ENCODE measurements at regions not wholly inside any gene's neighbourhood (a gene's known extent, or its start where the extent isn't known, plus 50 kb on each side); places are given as distances from the start of the nearest gene placed in this dataset.

GRCh38 chr2:176562359-176563078 is 293.3 kb downstream of the MTX2 start:
- TF ChIP-seq, protein P1, sequence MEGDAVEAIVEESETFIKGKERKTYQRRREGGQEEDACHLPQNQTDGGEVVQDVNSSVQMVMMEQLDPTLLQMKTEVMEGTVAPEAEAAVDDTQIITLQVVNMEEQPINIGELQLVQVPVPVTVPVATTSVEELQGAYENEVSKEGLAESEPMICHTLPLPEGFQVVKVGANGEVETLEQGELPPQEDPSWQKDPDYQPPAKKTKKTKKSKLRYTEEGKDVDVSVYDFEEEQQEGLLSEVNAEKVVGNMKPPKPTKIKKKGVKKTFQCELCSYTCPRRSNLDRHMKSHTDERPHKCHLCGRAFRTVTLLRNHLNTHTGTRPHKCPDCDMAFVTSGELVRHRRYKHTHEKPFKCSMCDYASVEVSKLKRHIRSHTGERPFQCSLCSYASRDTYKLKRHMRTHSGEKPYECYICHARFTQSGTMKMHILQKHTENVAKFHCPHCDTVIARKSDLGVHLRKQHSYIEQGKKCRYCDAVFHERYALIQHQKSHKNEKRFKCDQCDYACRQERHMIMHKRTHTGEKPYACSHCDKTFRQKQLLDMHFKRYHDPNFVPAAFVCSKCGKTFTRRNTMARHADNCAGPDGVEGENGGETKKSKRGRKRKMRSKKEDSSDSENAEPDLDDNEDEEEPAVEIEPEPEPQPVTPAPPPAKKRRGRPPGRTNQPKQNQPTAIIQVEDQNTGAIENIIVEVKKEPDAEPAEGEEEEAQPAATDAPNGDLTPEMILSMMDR (conservative IDR thresholded peaks at IDR 0.05; ENCODE audit: low read depth, low read length): no peak
- no peak for DNase-seq (ENCODE audit: low read depth)
- H3K4me3 ChIP-seq (ENCODE audit: low read depth, low read length): no peak overlapping the region

DNA sequence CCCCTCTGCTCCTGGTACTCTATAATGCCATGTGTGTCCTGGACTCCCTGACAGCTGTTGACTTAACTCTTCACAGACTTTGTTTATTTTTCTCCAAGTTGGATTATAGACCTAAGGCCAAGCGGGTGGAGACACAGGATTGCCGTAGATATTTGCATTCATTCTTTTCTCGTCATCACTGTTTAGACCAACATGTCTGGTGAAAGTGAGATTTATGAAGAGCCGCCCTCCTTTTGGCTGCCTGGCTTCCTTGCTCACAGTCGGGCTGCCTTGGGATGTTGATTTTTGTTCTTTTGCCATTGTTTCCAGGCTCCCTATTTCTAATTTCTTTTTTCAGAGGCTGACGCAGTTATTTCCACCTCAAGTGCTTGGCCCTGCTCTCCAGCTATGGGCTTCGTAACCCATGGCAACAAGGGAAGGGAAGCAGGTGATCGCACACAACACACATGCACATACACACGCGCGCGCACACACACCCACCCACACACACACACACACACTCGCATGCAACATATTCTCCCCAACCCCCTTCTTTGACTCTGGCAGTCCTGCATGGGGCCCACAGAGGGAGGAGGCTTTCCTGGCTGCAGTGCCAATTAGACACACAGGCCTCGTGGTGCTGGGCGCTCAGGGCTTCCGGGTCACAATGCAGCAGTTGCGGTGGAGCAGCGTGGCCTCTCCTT is 296.5 kb downstream of the MTX2 start:
- no peak for DNase-seq (ENCODE audit: low read depth)
- H3K4me3 ChIP-seq (ENCODE audit: low read depth, low read length): no peak overlapping the region
- TF ChIP-seq, protein P1 (conservative IDR thresholded peaks at IDR 0.05; ENCODE audit: low read depth, low read length): no peak

DNA sequence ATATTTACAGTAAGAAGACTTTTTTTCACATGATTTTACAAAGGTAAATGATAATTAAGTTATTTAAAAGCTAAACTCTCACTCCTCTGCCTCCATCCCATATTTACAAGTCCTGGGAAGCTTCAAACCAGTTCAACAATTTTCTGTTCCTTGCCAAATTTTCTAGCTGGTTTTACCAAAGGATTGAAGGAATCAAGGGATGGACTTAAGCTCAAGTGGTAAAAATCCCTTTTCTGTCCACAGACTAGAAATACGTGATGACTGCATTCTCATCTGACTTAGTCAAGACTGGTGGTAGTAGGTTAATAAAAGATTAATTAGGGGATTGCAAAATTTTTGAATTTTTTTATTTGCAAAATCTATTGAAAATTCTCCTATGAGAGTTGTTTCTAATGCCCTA is 297.3 kb downstream of the MTX2 start:
- TF ChIP-seq, protein P1 (conservative IDR thresholded peaks at IDR 0.05; ENCODE audit: low read depth, low read length): no peak
- H3K4me3 ChIP-seq (ENCODE audit: low read depth, low read length): no peak overlapping the region
- no peak for DNase-seq (ENCODE audit: low read depth)

DNA sequence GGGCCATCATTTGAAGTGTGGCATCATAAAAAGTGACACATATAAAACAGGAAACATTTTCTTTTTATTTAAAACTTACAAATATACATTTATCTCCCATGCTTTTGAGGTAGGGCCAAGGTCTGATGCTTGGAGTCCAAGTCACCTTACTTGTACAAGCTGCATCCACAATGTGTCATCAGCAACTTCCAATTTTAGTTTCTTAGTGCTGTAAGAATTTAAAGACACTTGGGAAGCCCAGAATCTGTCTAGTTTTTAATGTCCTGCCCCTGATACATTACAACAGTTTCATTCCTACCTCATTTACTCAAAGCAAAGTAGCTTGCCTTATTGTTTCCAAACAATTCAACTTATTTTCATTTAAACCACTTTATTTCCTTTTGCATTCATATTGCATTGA is 297.7 kb downstream of the MTX2 start:
- no peak overlapping the region for H3K4me3 ChIP-seq (ENCODE audit: low read depth, low read length)
- DNase-seq (ENCODE audit: low read depth): no peak
- TF ChIP-seq, protein P1 (conservative IDR thresholded peaks at IDR 0.05; ENCODE audit: low read depth, low read length): no peak

DNA sequence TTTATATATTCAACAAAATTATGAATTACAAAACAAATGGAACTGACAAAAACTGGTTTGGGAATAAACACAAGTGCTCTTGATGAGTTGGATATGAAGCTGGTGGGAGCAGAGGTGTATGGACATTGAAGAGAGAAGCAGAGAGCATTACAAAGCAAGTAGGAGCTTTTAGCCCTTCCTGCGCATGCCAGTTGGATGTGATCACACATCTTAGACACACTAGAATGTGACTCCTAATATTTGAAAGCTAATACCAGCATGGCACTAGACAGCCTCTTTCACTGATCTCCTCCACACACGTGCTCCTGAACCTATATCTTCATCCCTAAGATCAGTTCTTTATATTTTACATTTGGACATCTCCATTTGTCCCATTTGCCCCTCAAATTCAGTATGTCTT is 298.1 kb downstream of the MTX2 start:
- no peak overlapping the region for H3K4me3 ChIP-seq (ENCODE audit: low read depth, low read length)
- TF ChIP-seq, protein P1 (conservative IDR thresholded peaks at IDR 0.05; ENCODE audit: low read depth, low read length): no peak
- DNase-seq (ENCODE audit: low read depth): no peak

- no peak for DNase-seq (ENCODE audit: low read depth)
- no peak overlapping the region for H3K4me3 ChIP-seq (ENCODE audit: low read depth, low read length)
- TF ChIP-seq, protein P1 (conservative IDR thresholded peaks at IDR 0.05; ENCODE audit: low read depth, low read length): no peak
Observed at GRCh38 chr2:176569574-176569973, 300.3 kb downstream of the MTX2 start.

All from epithelial cell of proximal tubule (primary cell).